Neural progenitor cell (in vitro differentiated cells): ENCODE measurements at regions not wholly inside any gene's neighbourhood (a gene's known extent, or its start where the extent isn't known, plus 50 kb on each side); places are given as distances from the start of the nearest gene placed in this dataset.

Experiments
- DNase-seq: peaks from one replicate; pipeline ENCODE4 v3.0.0-alpha.2; 2016; ENCODE audit warnings: low spot score
- H2AFZ ChIP-seq: fragments of 200-600 bp; sonication (generic); replicated peaks from 2 replicates; pipeline ENCODE4 v1.6.1; 2016; ENCODE audit warnings: antibody characterized with exemption
- H3F3A ChIP-seq: fragments of 200-600 bp; sonication (generic); 2 replicates; pipeline ENCODE4 v1.6.1; 2016; ENCODE audit warnings: antibody characterized with exemption, low read depth
- H3K27ac ChIP-seq: fragments of 200-600 bp; sonication (generic); 2 replicates; pipeline ENCODE4 v1.5.1; 2016; ENCODE audit warnings: mild to moderate bottlenecking
- H3K27me3 ChIP-seq: fragments of 200-600 bp; sonication (generic); 2 replicates; pipeline ENCODE4 v1.6.1; 2016; ENCODE audit warnings: mild to moderate bottlenecking, moderate library complexity
- H3K36me3 ChIP-seq: fragments of 200-600 bp; sonication (generic); 2 replicates; pipeline ENCODE4 v1.5.1; 2016
- H3K4me1 ChIP-seq: fragments of 200-600 bp; sonication (generic); 2 replicates; pipeline ENCODE4 v1.6.1; 2016; ENCODE audit warnings: mixed run types
- H3K4me2 ChIP-seq: fragments of 200-600 bp; sonication (generic); 2 replicates; pipeline ENCODE4 v1.6.1; 2016
- H3K4me3 ChIP-seq: fragments of 200-600 bp; sonication (generic); 2 replicates; pipeline ENCODE4 v1.5.1; 2016
- H3K79me2 ChIP-seq: fragments of 200-600 bp; sonication (generic); 2 replicates; pipeline ENCODE4 v1.6.1; 2016; ENCODE audit warnings: low read depth
- H3K9ac ChIP-seq: fragments of 200-600 bp; sonication (generic); 2 replicates; pipeline ENCODE4 v1.6.1; 2016
- H3K9me3 ChIP-seq: fragments of 200-600 bp; sonication (generic); 2 replicates; pipeline ENCODE4 v1.5.1; 2016; ENCODE audit warnings: low read depth
- H4K20me1 ChIP-seq: fragments of 200-600 bp; sonication (generic); 2 replicates; pipeline ENCODE4 v1.6.1; 2016; ENCODE audit warnings: low read depth
- H3K27ac Mint-ChIP-seq: 3 replicates; pipeline ENCODE4 v1.8.0; 2021; ENCODE audit warnings: mixed read lengths
- H3K27me3 Mint-ChIP-seq: 2 replicates; pipeline ENCODE4 v1.8.0; 2022; ENCODE audit warnings: low read depth, mild to moderate bottlenecking, inconsistent platforms, moderate library complexity, mixed read lengths; ENCODE audit not compliant: insufficient read depth
- H3K36me3 Mint-ChIP-seq: 3 replicates; pipeline ENCODE4 v1.8.0; 2021; ENCODE audit warnings: mixed read lengths
- H3K4me1 Mint-ChIP-seq: 3 replicates; pipeline ENCODE4 v1.8.0; 2021; ENCODE audit warnings: mixed read lengths
- H3K4me3 Mint-ChIP-seq: 3 replicates; pipeline ENCODE4 v1.8.0; 2021; ENCODE audit warnings: mild to moderate bottlenecking, moderate library complexity, mixed read lengths
- H3K9me3 Mint-ChIP-seq: 3 replicates; pipeline ENCODE4 v1.8.0; 2020; ENCODE audit warnings: mixed read lengths
- EZH2 ChIP-seq: fragments of 200-600 bp; sonication (generic); IDR thresholded peaks from 2 replicates; pipeline ENCODE4 v1.6.1; 2017; ENCODE audit warnings: antibody characterized with exemption, mild to moderate bottlenecking, moderate library complexity
- EZH2phosphoT487 ChIP-seq: fragments of 200-600 bp; sonication (generic); IDR thresholded peaks from 2 replicates; pipeline ENCODE4 v1.6.1; 2017; ENCODE audit warnings: antibody characterized with exemption
- TF ChIP-seq, protein P1 (sequence below): fragments of 200-600 bp; sonication (generic); IDR thresholded peaks from 2 replicates; pipeline ENCODE4 v1.5.1; 2017; ENCODE audit warnings: antibody characterized with exemption, mild to moderate bottlenecking

DNA sequence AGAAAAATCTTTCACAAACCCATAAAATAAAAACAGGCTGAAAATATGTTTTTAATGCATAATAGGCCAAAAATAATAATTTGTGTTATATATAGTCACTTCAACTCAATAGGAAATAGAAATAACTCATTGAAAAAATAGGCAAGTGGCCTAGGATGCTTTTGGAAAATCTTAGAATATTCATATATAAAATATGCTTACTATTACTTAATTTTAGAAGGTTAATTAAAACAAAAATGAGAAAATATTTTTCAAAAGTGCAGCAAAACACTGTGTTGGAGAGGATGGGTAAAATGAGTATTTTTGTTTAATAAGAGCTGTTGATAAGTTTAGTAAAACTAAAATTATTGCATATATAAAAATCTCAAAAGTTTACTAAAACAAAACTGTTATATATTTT lies 308.0 kb upstream of the ATXN7L3B start:
- no peak overlapping the region for H3K4me2 ChIP-seq
- H3F3A ChIP-seq = no peaks in the 10 kb centered on the region
- no peak overlapping the region for H2AFZ ChIP-seq
- no peaks in the 10 kb centered on the region for H3K36me3 ChIP-seq
- no peak overlapping the region for H3K9ac ChIP-seq
- H3K27me3 ChIP-seq = no peaks in the 10 kb centered on the region
- Mint-ChIP-seq H3K27me3 (no peaks in the 10 kb centered on the region), H3K27ac (no peak overlapping the region), H3K9me3 (no peaks in the 10 kb centered on the region), H3K4me3 (no peak overlapping the region), H3K36me3 (no peaks in the 10 kb centered on the region), H3K4me1 (no peaks in the 10 kb centered on the region)
- no peaks in the 10 kb centered on the region for H3K4me1 ChIP-seq
- H3K79me2 ChIP-seq = no peaks in the 10 kb centered on the region
- DNase-seq = no peak
- H3K9me3 ChIP-seq = no peaks in the 10 kb centered on the region
- H3K27ac ChIP-seq = no peak overlapping the region
- H3K4me3 ChIP-seq = no peak overlapping the region
- TF ChIP-seq EZH2 (no peak), EZH2phosphoT487 (no peak)
- TF ChIP-seq, protein P1, sequence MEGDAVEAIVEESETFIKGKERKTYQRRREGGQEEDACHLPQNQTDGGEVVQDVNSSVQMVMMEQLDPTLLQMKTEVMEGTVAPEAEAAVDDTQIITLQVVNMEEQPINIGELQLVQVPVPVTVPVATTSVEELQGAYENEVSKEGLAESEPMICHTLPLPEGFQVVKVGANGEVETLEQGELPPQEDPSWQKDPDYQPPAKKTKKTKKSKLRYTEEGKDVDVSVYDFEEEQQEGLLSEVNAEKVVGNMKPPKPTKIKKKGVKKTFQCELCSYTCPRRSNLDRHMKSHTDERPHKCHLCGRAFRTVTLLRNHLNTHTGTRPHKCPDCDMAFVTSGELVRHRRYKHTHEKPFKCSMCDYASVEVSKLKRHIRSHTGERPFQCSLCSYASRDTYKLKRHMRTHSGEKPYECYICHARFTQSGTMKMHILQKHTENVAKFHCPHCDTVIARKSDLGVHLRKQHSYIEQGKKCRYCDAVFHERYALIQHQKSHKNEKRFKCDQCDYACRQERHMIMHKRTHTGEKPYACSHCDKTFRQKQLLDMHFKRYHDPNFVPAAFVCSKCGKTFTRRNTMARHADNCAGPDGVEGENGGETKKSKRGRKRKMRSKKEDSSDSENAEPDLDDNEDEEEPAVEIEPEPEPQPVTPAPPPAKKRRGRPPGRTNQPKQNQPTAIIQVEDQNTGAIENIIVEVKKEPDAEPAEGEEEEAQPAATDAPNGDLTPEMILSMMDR = no peak
- no peaks in the 10 kb centered on the region for H4K20me1 ChIP-seq

- DNase-seq = no peak
- TF ChIP-seq EZH2phosphoT487 = no peak
- TF ChIP-seq EZH2 = no peak
- TF ChIP-seq, protein P1 = no peak
- Histone ChIP-seq H4K20me1 (no peaks in the 10 kb centered on the region), H3K9me3 (no peaks in the 10 kb centered on the region), H3K9ac (no peak overlapping the region), H3K4me1 (no peaks in the 10 kb centered on the region), H3K4me2 (no peak overlapping the region), H3K27ac (no peak overlapping the region), H3F3A (no peaks in the 10 kb centered on the region), H3K36me3 (no peaks in the 10 kb centered on the region), H3K4me3 (no peak overlapping the region), H3K27me3 (no peaks in the 10 kb centered on the region), H3K79me2 (no peaks in the 10 kb centered on the region), H2AFZ (no peak overlapping the region)
- Mint-ChIP-seq H3K27me3 (no peaks in the 10 kb centered on the region), H3K27ac (no peak overlapping the region), H3K36me3 (no peaks in the 10 kb centered on the region), H3K4me3 (no peak overlapping the region), H3K4me1 (no peaks in the 10 kb centered on the region), H3K9me3 (peaks cover 10% of the 10 kb centered on the region)
Measured at GRCh38 chr12:74235342-74235741, 302.3 kb upstream of the ATXN7L3B start.

- H3K9me3 Mint-ChIP-seq = peaks cover 10% of the 10 kb centered on the region
- Histone ChIP-seq H3K4me2 (no peak overlapping the region), H3K4me3 (no peak overlapping the region), H3K9ac (no peak overlapping the region), H3K36me3 (no peaks in the 10 kb centered on the region), H3K27me3 (no peaks in the 10 kb centered on the region), H4K20me1 (no peaks in the 10 kb centered on the region), H3K9me3 (no peaks in the 10 kb centered on the region), H3K79me2 (no peaks in the 10 kb centered on the region), H3F3A (no peaks in the 10 kb centered on the region), H2AFZ (no peak overlapping the region), H3K4me1 (no peaks in the 10 kb centered on the region), H3K27ac (no peak overlapping the region)
- H3K36me3 Mint-ChIP-seq = no peaks in the 10 kb centered on the region
- TF ChIP-seq, protein P1 = no peak
- TF ChIP-seq EZH2phosphoT487 (no peak), EZH2 (no peak)
- no peaks in the 10 kb centered on the region for H3K4me1 Mint-ChIP-seq
- H3K27ac Mint-ChIP-seq = no peak overlapping the region
- no peak overlapping the region for H3K4me3 Mint-ChIP-seq
- H3K27me3 Mint-ChIP-seq = no peaks in the 10 kb centered on the region
- DNase-seq = no peak
Measured at GRCh38 chr12:74241341-74241740, 296.3 kb upstream of the ATXN7L3B start.

DNA sequence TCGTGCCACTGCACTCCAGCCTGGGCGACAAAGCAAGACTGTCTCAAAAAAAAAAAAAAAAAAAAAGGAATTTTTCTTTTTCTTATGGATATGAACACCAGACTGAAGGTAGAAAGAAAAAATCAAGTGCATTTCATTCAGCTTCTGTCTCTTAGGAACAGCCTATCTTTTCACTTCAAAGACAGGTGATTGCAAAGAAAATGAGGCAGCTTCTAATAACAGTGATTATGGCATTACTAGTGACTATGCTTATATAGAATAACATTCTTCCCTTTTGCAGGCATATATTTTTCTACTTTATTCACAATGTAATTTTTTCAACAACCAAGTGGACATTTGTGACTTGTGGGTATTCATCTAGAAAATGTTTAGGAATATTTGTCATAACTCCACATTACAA lies 295.5 kb upstream of the ATXN7L3B start:
- Histone ChIP-seq H2AFZ (no peak overlapping the region), H3K9ac (no peak overlapping the region), H3K27me3 (no peaks in the 10 kb centered on the region), H3K79me2 (no peaks in the 10 kb centered on the region), H3K27ac (no peak overlapping the region), H3F3A (no peaks in the 10 kb centered on the region), H3K36me3 (no peaks in the 10 kb centered on the region), H3K4me3 (no peak overlapping the region), H3K4me2 (no peak overlapping the region), H4K20me1 (no peaks in the 10 kb centered on the region), H3K4me1 (no peaks in the 10 kb centered on the region), H3K9me3 (no peaks in the 10 kb centered on the region)
- no peak for TF ChIP-seq EZH2
- no peak for TF ChIP-seq EZH2phosphoT487
- TF ChIP-seq, protein P1 = no peak
- no peak overlapping the region for H3K4me3 Mint-ChIP-seq
- no peaks in the 10 kb centered on the region for H3K4me1 Mint-ChIP-seq
- H3K27ac Mint-ChIP-seq = no peak overlapping the region
- peaks cover 10% of the 10 kb centered on the region for H3K9me3 Mint-ChIP-seq
- no peak for DNase-seq
- H3K27me3 Mint-ChIP-seq = no peaks in the 10 kb centered on the region
- H3K36me3 Mint-ChIP-seq = no peaks in the 10 kb centered on the region
